CD14-positive monocyte (primary cell): ENCODE measurements at regions not wholly inside any gene's neighbourhood (a gene's known extent, or its start where the extent isn't known, plus 50 kb on each side); places are given as distances from the start of the nearest gene placed in this dataset.

Experiments
- DNase-seq, 3 donors: peaks; one replicate each; pipeline ENCODE4 v3.0.0-alpha.2; 2011 to 2022
- H2AFZ ChIP-seq: 2 replicates; pipeline ENCODE4 v1.6.0; 2012; ENCODE audit warnings: mild to moderate bottlenecking, low read depth, low read length, inconsistent platforms; ENCODE audit not compliant: insufficient read depth, poor library complexity, severe bottlenecking
- H3K27ac ChIP-seq, 2 donors: 1 replicate in 1 of 2; 2 replicates in 1 of 2; pipeline ENCODE4 v1.5.1; 2012 to 2013; ENCODE audit warnings: low read length in 2 of 2, control low read depth in 1 of 2, inconsistent platforms in 1 of 2, low read depth in 1 of 2, mild to moderate bottlenecking in 1 of 2
- H3K27me3 ChIP-seq, 2 donors: one replicate each; pipeline versions ENCODE4 v1.6.0 to v1.6.1; 2011 to 2013; ENCODE audit warnings: low read length in 2 of 2; ENCODE audit not compliant: control insufficient read depth in 2 of 2, insufficient read depth in 2 of 2
- H3K36me3 ChIP-seq, 2 donors: replicated peaks in 1 of 2; 1 replicate in 1 of 2; 2 replicates in 1 of 2; pipeline versions ENCODE4 v1.5.1 to v1.6.1; 2012 to 2013; ENCODE audit warnings: low read length in 2 of 2, control low read depth in 1 of 2, inconsistent platforms in 1 of 2, mild to moderate bottlenecking in 1 of 2; ENCODE audit not compliant: insufficient read depth in 2 of 2, control insufficient read depth in 1 of 2
- H3K4me1 ChIP-seq, 2 donors: 1 replicate in 1 of 2; 2 replicates in 1 of 2; pipeline versions ENCODE4 v1.5.1 to v1.6.1; 2012 to 2013; ENCODE audit warnings: low read length in 2 of 2, control low read depth in 1 of 2, inconsistent platforms in 1 of 2, mild to moderate bottlenecking in 1 of 2, moderate library complexity in 1 of 2; ENCODE audit not compliant: insufficient read depth in 2 of 2, control insufficient read depth in 1 of 2
- H3K4me2 ChIP-seq: replicated peaks from 2 replicates; pipeline ENCODE3; 2012; ENCODE audit warnings: low read length, moderate library complexity, mild to moderate bottlenecking; ENCODE audit not compliant: poor library complexity, severe bottlenecking; ENCODE audit errors: extremely low read depth
- H3K4me3 ChIP-seq, 3 experiments: fragments of 200-600 bp in 1 of 3; sonication (generic) in 1 of 3; replicated peaks in 1 of 3; 1 replicate in 2 of 3; 2 replicates in 1 of 3; pipeline ENCODE4 v1.5.1; 2011 to 2013; ENCODE audit warnings: low read length in 3 of 3, mild to moderate bottlenecking in 3 of 3, control low read depth in 2 of 3, low read depth in 2 of 3, inconsistent platforms in 1 of 3, moderate library complexity in 1 of 3
- H3K79me2 ChIP-seq: 2 replicates; pipeline ENCODE4 v1.6.0; 2012; ENCODE audit warnings: mild to moderate bottlenecking, control low read depth, inconsistent platforms, low read length, moderate library complexity; ENCODE audit not compliant: insufficient read depth
- H3K9ac ChIP-seq: 2 replicates; pipeline ENCODE4 v1.6.0; 2017; ENCODE audit warnings: low read length, mild to moderate bottlenecking; ENCODE audit not compliant: insufficient read depth, poor library complexity, severe bottlenecking
- H3K9me3 ChIP-seq, 2 donors: replicated peaks in 1 of 2; 1 replicate in 1 of 2; 2 replicates in 1 of 2; pipeline versions ENCODE4 v1.5.1 to v1.6.1; 2012 to 2013; ENCODE audit warnings: low read length in 2 of 2, control low read depth in 1 of 2; ENCODE audit not compliant: control insufficient read depth in 1 of 2, insufficient read depth in 1 of 2
- H4K20me1 ChIP-seq: 2 replicates; pipeline ENCODE4 v1.6.0; 2012; ENCODE audit warnings: mild to moderate bottlenecking, low read length, control low read depth, moderate library complexity; ENCODE audit not compliant: insufficient read depth
- H3K27ac Mint-ChIP-seq, 7 donors: one replicate each; pipeline ENCODE4 v1.8.0; 2020; ENCODE audit warnings: mild to moderate bottlenecking in 7 of 7, mixed read lengths in 7 of 7, moderate library complexity in 6 of 7, inconsistent platforms in 2 of 7
- H3K27me3 Mint-ChIP-seq, 3 donors: one replicate each; pipeline ENCODE4 v1.8.0; 2021 to 2022; ENCODE audit warnings: low read depth in 3 of 3, mild to moderate bottlenecking in 3 of 3, mixed read lengths in 3 of 3, moderate library complexity in 3 of 3, inconsistent platforms in 1 of 3
- H3K36me3 Mint-ChIP-seq, 2 donors: one replicate each; pipeline ENCODE4 v1.8.0; 2020; ENCODE audit warnings: mixed read lengths in 2 of 2, inconsistent platforms in 1 of 2, mild to moderate bottlenecking in 1 of 2
- H3K4me1 Mint-ChIP-seq: one replicate; pipeline ENCODE4 v1.8.0; 2020; ENCODE audit warnings: mild to moderate bottlenecking, mixed read lengths
- H3K4me3 Mint-ChIP-seq, 2 donors: one replicate each; pipeline ENCODE4 v1.8.0; 2020; ENCODE audit warnings: mild to moderate bottlenecking in 2 of 2, mixed read lengths in 2 of 2, moderate library complexity in 1 of 2
- H3K9me3 Mint-ChIP-seq, 7 donors: one replicate each; pipeline ENCODE4 v1.8.0; 2020 to 2022; ENCODE audit warnings: mixed read lengths in 7 of 7, mild to moderate bottlenecking in 6 of 7, moderate library complexity in 6 of 7, inconsistent platforms in 2 of 7
- WGBS: methylation state at CpG from one replicate; pipeline ENCODE4 v1.1.5; 2013; ENCODE audit warnings: missing lambda C conversion rate; ENCODE audit not compliant: insufficient coverage; 5-methylcytosine and 5-hydroxymethylcytosine counted together
- intact Hi-C, 2 donors: fragments of 100-400 bp; cut with micrococcal nuclease; formaldehyde crosslinking; loops; one replicate each; pipeline versions ENCODE4 v1.15.0 to v1.15.1; 2023
- TF ChIP-seq, protein P1 (sequence below): fragments of 200-600 bp; IDR thresholded peaks from one replicate; pipeline ENCODE4 v1.8.0; 2022; ENCODE audit warnings: antibody characterized with exemption, mild to moderate bottlenecking

- no peak overlapping the region for H3K4me3 Mint-ChIP-seq
- Histone ChIP-seq H3K4me1 (no peaks in the 10 kb centered on the region), H3K9ac (no peak overlapping the region), H3K79me2 (no peaks in the 10 kb centered on the region), H3K9me3 (peaks cover 5 to 10% of the 10 kb centered on the region in 2 donors), H3K27me3 (no peaks in the 10 kb centered on the region), H3K36me3 (no peaks in the 10 kb centered on the region), H3K27ac (no peak overlapping the region), H3K4me2 (no peak overlapping the region), H2AFZ (no peak overlapping the region), H4K20me1 (no peaks in the 10 kb centered on the region), H3K4me3 (no peak overlapping the region)
- H3K9me3 Mint-ChIP-seq = peaks cover 0 to 11% (median 8%) of the 10 kb centered on the region in 7 donors
- TF ChIP-seq, protein P1, sequence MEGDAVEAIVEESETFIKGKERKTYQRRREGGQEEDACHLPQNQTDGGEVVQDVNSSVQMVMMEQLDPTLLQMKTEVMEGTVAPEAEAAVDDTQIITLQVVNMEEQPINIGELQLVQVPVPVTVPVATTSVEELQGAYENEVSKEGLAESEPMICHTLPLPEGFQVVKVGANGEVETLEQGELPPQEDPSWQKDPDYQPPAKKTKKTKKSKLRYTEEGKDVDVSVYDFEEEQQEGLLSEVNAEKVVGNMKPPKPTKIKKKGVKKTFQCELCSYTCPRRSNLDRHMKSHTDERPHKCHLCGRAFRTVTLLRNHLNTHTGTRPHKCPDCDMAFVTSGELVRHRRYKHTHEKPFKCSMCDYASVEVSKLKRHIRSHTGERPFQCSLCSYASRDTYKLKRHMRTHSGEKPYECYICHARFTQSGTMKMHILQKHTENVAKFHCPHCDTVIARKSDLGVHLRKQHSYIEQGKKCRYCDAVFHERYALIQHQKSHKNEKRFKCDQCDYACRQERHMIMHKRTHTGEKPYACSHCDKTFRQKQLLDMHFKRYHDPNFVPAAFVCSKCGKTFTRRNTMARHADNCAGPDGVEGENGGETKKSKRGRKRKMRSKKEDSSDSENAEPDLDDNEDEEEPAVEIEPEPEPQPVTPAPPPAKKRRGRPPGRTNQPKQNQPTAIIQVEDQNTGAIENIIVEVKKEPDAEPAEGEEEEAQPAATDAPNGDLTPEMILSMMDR = no peak
- peaks cover 0 to 2% (median 0%) of the 10 kb centered on the region in 3 donors for H3K27me3 Mint-ChIP-seq
- no peak for DNase-seq
- H3K27ac Mint-ChIP-seq = no peak overlapping the region
- intact Hi-C loops = no loop called here
- 100% methylated on average over 1 of the region's 1 CpG for WGBS
- H3K36me3 Mint-ChIP-seq = no peaks in the 10 kb centered on the region
- H3K4me1 Mint-ChIP-seq = no peaks in the 10 kb centered on the region
These were observed 850.6 kb upstream of the ACVR2A start for GRCh38 chr2:146994246-146994645.

DNA sequence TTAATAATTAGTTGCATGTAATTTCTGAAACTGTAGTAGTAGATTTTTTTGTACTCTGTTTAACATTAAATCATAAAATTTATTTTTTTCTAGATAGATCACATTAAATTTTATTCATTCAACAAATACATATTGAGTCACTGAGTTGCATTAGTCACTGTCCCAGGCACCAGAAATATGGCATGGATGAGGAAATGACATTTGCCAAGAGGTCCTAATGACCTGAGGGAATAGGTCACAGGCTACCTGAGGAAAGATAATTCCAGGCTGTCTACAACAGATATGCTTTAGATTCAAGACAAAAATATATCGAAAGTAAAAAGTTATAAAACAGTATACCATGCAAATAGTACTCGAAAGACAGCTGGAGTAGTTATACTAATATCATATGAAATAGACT, 852.4 kb upstream of the ACVR2A start:
- no peaks in the 10 kb centered on the region for H3K79me2 ChIP-seq
- H3K36me3 Mint-ChIP-seq = no peaks in the 10 kb centered on the region
- no peak overlapping the region for H2AFZ ChIP-seq
- peaks cover 0 to 9% (median 3%) of the 10 kb centered on the region in 7 donors for H3K9me3 Mint-ChIP-seq
- no peak overlapping the region for H3K27ac ChIP-seq
- no CpG with 5 or more reads among the region's 2 CpGs for WGBS
- no peak overlapping the region for H3K9ac ChIP-seq
- H3K4me1 ChIP-seq = no peaks in the 10 kb centered on the region
- intact Hi-C loops = no loop called here
- H4K20me1 ChIP-seq = no peaks in the 10 kb centered on the region
- H3K9me3 ChIP-seq = no peaks in the 10 kb centered on the region
- peaks cover 0 to 2% (median 0%) of the 10 kb centered on the region in 3 donors for H3K27me3 Mint-ChIP-seq
- no peaks in the 10 kb centered on the region for H3K36me3 ChIP-seq
- TF ChIP-seq, protein P1 = no peak
- no peak overlapping the region for H3K4me2 ChIP-seq
- H3K4me1 Mint-ChIP-seq = no peaks in the 10 kb centered on the region
- H3K4me3 ChIP-seq = no peak overlapping the region
- no peak overlapping the region for H3K4me3 Mint-ChIP-seq
- no peak for DNase-seq
- no peak overlapping the region for H3K27ac Mint-ChIP-seq
- no peaks in the 10 kb centered on the region for H3K27me3 ChIP-seq
